ENCODE measurements at regions not wholly inside any gene's neighbourhood (a gene's known extent, or its start where the extent isn't known, plus 50 kb on each side); places are given as distances from the start of the nearest gene placed in this dataset.
A peak's percentile ranks its signal among the peaks of the same experiment; 100 is the strongest.

- H3K4me3 Mint-ChIP-seq (ENCODE audit: low read depth, unreplicated experiment), result no peak overlapping the region
- no peaks in the 10 kb centered on the region for H3K9me3 Mint-ChIP-seq (ENCODE audit: low read depth, unreplicated experiment)
- no peaks in the 10 kb centered on the region for H3K27me3 Mint-ChIP-seq (ENCODE audit: unreplicated experiment)
- intact Hi-C loops (cut with micrococcal nuclease; ENCODE audit: unreplicated experiment), result no loop called here
- H3K27ac Mint-ChIP-seq (ENCODE audit: unreplicated experiment), result no peak overlapping the region
- no peak for TF ChIP-seq CTCF (IDR thresholded peaks at IDR 0.05; ENCODE audit: unreplicated experiment)
- peaks cover 10% of the 10 kb centered on the region for H3K4me1 Mint-ChIP-seq (ENCODE audit: low read depth, unreplicated experiment)
- CTCF ChIA-PET, result no interaction called here
- H3K36me3 Mint-ChIP-seq (ENCODE audit: insufficient read depth, unreplicated experiment), result no peaks in the 10 kb centered on the region
- no TSS peak for BruUV-seq (replicated peaks)
- DNase-seq, result no peak
Observed at GRCh38 chr18:57202881-57203280, 56.0 kb downstream of the BOD1L2 start.

- no peak for TF ChIP-seq CTCF (IDR thresholded peaks at IDR 0.05; ENCODE audit: unreplicated experiment)
- Mint-ChIP-seq H3K9me3 (ENCODE audit: low read depth, unreplicated experiment) (no peaks in the 10 kb centered on the region), H3K4me3 (ENCODE audit: low read depth, unreplicated experiment) (no peak overlapping the region), H3K4me1 (ENCODE audit: low read depth, unreplicated experiment) (peaks cover 36% of the 10 kb centered on the region), H3K36me3 (ENCODE audit: insufficient read depth, unreplicated experiment) (peaks cover 6% of the 10 kb centered on the region), H3K27ac (ENCODE audit: unreplicated experiment) (no peak overlapping the region), H3K27me3 (ENCODE audit: unreplicated experiment) (no peaks in the 10 kb centered on the region)
- intact Hi-C loops (cut with micrococcal nuclease; ENCODE audit: unreplicated experiment), result no loop called here
- no peak for DNase-seq
- CTCF ChIA-PET, result no interaction called here
- no TSS peak for BruUV-seq (replicated peaks)
Observed at GRCh38 chr18:57205641-57206040, 58.8 kb downstream of the BOD1L2 start.

- Mint-ChIP-seq H3K27ac (ENCODE audit: unreplicated experiment) (no peak overlapping the region), H3K36me3 (ENCODE audit: insufficient read depth, unreplicated experiment) (peaks cover 6% of the 10 kb centered on the region), H3K4me3 (ENCODE audit: low read depth, unreplicated experiment) (no peak overlapping the region), H3K9me3 (ENCODE audit: low read depth, unreplicated experiment) (no peaks in the 10 kb centered on the region), H3K4me1 (ENCODE audit: low read depth, unreplicated experiment) (peaks cover 53% of the 10 kb centered on the region), H3K27me3 (ENCODE audit: unreplicated experiment) (no peaks in the 10 kb centered on the region)
- no TSS peak for BruUV-seq (replicated peaks)
- DNase-seq, result no peak
- intact Hi-C loops (cut with micrococcal nuclease; ENCODE audit: unreplicated experiment), result no loop called here
- TF ChIP-seq CTCF (IDR thresholded peaks at IDR 0.05; ENCODE audit: unreplicated experiment), result no peak
- CTCF ChIA-PET, result no interaction called here
Observed at GRCh38 chr18:57207124-57207916, 60.4 kb downstream of the BOD1L2 start.

- H3K9me3 Mint-ChIP-seq (ENCODE audit: low read depth, unreplicated experiment), result no peaks in the 10 kb centered on the region
- peaks cover 6% of the 10 kb centered on the region for H3K36me3 Mint-ChIP-seq (ENCODE audit: insufficient read depth, unreplicated experiment)
- BruUV-seq (replicated peaks), result no TSS peak
- peak overlapping the region; percentile 4 for H3K4me3 Mint-ChIP-seq (ENCODE audit: low read depth, unreplicated experiment)
- H3K27ac Mint-ChIP-seq (ENCODE audit: unreplicated experiment), result peak overlapping the region; percentile 28
- no peak for TF ChIP-seq CTCF (IDR thresholded peaks at IDR 0.05; ENCODE audit: unreplicated experiment)
- intact Hi-C loops (cut with micrococcal nuclease; ENCODE audit: unreplicated experiment), result no loop called here
- DNase-seq, result peak; percentile 18
- CTCF ChIA-PET, result no interaction called here
- peaks cover 56% of the 10 kb centered on the region for H3K4me1 Mint-ChIP-seq (ENCODE audit: low read depth, unreplicated experiment)
- H3K27me3 Mint-ChIP-seq (ENCODE audit: unreplicated experiment), result no peaks in the 10 kb centered on the region
Observed at GRCh38 chr18:57208047-57208446, 61.2 kb downstream of the BOD1L2 start.

Measured in Calu3 (cell line).